Left lung (tissue), 4 donors: ENCODE measurements at regions not wholly inside any gene's neighbourhood (a gene's known extent, or its start where the extent isn't known, plus 50 kb on each side); places are given as distances from the start of the nearest gene placed in this dataset.
A peak's percentile ranks its signal among the peaks of the same experiment; 100 is the strongest.

ENCODE experiments used
- ATAC-seq: fragments of 200-7000 bp; cut with Tn5 transposase; one replicate; pipeline ENCODE4 v1.9.1; 2020; ENCODE audit warnings: moderate library complexity
- DNase-seq, 4 donors: peaks; one replicate each; pipeline ENCODE4 v3.0.0-alpha.2; 2013 to 2020
- H3K27ac ChIP-seq, 2 donors: fragments of 200-600 bp; sonication (generic) in 1 of 2; one replicate each; pipeline versions ENCODE4 v1.5.0 to v1.8.0; 2020 to 2021
- H3K27me3 ChIP-seq, 2 donors: fragments of 200-600 bp; sonication (generic) in 1 of 2; one replicate each; pipeline versions ENCODE4 v1.5.0 to v1.8.0; 2020 to 2021
- H3K36me3 ChIP-seq, 2 donors: fragments of 200-600 bp; sonication (generic) in 1 of 2; one replicate each; pipeline versions ENCODE4 v1.5.0 to v1.8.0; 2020 to 2021
- H3K4me1 ChIP-seq, 2 donors: fragments of 200-600 bp; one replicate each; pipeline ENCODE4 v1.8.0; 2021
- H3K4me3 ChIP-seq, 2 donors: fragments of 200-600 bp; sonication (generic) in 1 of 2; one replicate each; pipeline versions ENCODE4 v1.5.0 to v1.8.0; 2020 to 2021; ENCODE audit warnings: mild to moderate bottlenecking in 1 of 2
- H3K9me3 ChIP-seq, 2 donors: fragments of 200-600 bp; sonication (generic) in 1 of 2; one replicate each; pipeline versions ENCODE4 v1.5.0 to v1.8.0; 2020 to 2021
- intact Hi-C, 2 donors: fragments of 100-400 bp; cut with DNase I; formaldehyde crosslinking; loops; one replicate each; pipeline versions ENCODE4 v1.11.2 to v1.14.2; 2022
- TF ChIP-seq, protein P1 (sequence below), 2 donors: fragments of 200-600 bp; sonication (generic) in 1 of 2; IDR thresholded peaks; one replicate each; pipeline versions ENCODE4 v1.5.0 to v1.8.0; 2021; ENCODE audit warnings: antibody characterized with exemption in 2 of 2
- donor health status: DM: no; HTN: yes; CAD: no.
- donor health status: DM: no; HTN: no; CAD: no.

DNA sequence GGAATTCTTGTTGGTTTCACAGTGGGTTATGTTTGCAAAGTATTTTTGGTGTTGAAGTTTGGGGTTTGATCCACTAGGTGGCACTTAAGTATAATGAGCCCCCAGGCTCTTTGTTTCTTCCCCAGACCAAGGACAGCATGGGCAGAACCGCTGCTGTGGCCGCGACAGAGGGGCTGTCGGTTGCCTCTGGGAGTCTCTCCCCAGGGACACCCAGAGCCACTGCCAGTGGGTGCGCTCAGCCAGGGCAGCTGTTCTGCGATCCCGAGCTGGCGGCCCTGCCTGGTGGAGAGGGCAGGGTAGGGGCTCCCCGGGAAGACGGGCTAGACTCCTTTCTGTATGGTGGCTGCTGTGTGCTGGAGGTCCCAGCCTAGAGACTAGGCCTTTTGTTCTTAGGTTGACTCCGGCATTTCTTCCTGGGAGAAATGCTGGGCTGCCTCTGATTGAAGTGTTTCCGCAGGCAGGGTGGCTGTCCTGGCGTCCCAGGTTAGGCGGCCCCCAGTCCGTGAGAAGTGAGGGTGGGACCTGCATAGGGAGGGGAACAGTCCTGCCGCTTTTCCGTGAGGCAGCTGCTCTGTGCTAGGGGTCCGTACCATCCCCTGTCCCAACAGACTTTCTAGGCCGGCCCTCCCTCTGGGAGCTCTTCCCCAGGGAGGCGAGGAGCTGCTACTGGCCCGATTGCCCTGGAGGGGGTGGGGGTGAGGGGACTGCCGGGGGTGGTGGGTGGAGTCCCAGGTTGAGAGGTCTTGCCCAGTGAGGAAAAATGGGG is 253.1 kb upstream of the PELI2 start:
- no peak overlapping the region for H3K27ac ChIP-seq
- no peaks in the 10 kb centered on the region for H3K4me1 ChIP-seq
- no peak overlapping the region for H3K4me3 ChIP-seq
- ATAC-seq (no peak), DNase-seq (peak in 1 of 4 donors; percentile 72)
- TF ChIP-seq, protein P1, sequence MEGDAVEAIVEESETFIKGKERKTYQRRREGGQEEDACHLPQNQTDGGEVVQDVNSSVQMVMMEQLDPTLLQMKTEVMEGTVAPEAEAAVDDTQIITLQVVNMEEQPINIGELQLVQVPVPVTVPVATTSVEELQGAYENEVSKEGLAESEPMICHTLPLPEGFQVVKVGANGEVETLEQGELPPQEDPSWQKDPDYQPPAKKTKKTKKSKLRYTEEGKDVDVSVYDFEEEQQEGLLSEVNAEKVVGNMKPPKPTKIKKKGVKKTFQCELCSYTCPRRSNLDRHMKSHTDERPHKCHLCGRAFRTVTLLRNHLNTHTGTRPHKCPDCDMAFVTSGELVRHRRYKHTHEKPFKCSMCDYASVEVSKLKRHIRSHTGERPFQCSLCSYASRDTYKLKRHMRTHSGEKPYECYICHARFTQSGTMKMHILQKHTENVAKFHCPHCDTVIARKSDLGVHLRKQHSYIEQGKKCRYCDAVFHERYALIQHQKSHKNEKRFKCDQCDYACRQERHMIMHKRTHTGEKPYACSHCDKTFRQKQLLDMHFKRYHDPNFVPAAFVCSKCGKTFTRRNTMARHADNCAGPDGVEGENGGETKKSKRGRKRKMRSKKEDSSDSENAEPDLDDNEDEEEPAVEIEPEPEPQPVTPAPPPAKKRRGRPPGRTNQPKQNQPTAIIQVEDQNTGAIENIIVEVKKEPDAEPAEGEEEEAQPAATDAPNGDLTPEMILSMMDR (IDR thresholded peaks at IDR 0.05) = no peak
- no peaks in the 10 kb centered on the region for H3K36me3 ChIP-seq
- H3K27me3 ChIP-seq = no peaks in the 10 kb centered on the region
- intact Hi-C loops = no loop called here
- H3K9me3 ChIP-seq = peaks cover 0 to 33% of the 10 kb centered on the region in 2 donors

DNA sequence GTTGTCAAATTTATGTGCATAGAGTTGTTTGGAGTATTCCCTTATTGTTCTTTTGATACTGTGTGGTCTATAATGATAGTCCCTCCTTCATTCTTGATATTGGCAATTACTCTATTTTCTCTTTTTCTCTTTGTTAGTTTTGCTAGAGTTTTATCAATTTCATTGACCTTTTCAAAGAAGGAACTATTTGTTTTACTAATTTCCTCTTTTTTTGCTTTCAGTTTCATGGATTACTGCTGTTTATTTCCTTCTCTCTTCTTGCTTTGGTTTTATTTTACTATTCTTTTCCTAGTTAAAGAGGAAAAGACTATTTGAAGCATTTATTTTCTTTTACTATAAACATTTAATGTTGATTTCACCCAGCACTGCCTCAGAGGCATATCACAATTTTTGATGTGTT is 250.9 kb upstream of the PELI2 start:
- intact Hi-C loops = no loop called here

DNA sequence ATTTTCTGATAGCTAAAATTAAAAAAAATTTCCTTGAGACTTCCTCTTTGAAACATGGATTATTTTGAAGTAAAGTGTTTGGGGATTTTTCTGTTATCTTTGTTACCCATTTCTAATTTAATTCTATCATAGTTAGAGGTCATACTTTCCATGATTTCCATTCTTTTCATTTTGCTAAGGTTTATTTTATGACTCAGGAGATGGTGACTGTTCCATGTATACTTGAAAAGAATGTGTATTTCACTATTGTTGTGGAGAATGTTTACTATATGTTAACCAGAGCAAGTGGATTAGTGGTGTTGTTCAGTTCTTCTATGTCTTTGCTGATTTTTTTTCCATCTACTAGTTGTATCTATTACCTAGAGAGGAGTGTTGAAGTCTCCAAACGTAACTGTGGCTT is 250.5 kb upstream of the PELI2 start:
- intact Hi-C loops = no loop called here
- no peak for ATAC-seq

More for the DNA sequence above, 250.9 kb upstream of the PELI2 start:
- Histone ChIP-seq H3K4me3 (no peak overlapping the region), H3K36me3 (no peaks in the 10 kb centered on the region), H3K27me3 (no peaks in the 10 kb centered on the region), H3K27ac (no peak overlapping the region), H3K4me1 (no peaks in the 10 kb centered on the region), H3K9me3 (peaks cover 0 to 17% of the 10 kb centered on the region in 2 donors)
- DNase-seq = no peak
- TF ChIP-seq, protein P1 (IDR thresholded peaks at IDR 0.05) = no peak
- no peak for ATAC-seq

DNA sequence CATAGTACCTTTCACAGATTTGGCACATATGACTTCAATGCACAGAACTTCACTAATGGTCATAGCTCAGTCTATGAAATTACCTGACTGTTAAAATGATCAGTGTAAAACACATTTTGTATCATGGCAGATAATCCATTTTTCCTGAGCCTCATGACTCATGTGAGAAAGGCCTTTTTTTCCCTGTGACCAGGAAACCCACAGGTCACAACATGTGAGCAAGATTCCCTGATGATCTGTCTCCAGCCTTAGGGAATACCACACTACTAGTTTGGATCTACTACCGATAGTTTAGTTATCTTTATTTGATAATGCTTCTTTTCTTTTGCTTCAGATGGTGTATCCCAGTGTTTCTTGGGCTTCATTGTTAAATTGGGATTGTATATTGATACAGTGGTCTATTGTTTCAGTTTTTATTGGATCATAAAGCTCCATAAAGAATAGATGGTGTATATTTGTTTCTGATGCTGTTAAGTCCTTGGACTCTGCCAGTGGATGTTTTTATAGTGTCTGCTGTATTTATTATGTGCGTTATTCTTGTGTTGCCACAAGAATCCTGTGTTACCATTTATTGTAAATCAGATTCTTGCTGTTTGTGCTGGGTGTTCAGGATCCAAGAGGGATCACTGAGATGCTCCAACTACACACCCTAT is 248.7 kb upstream of the PELI2 start:
- intact Hi-C loops = no loop called here

More for the DNA sequence above, 250.5 kb upstream of the PELI2 start:
- Histone ChIP-seq H3K27me3 (no peaks in the 10 kb centered on the region), H3K4me3 (no peak overlapping the region), H3K9me3 (peaks cover 0 to 17% of the 10 kb centered on the region in 2 donors), H3K4me1 (no peaks in the 10 kb centered on the region), H3K36me3 (no peaks in the 10 kb centered on the region), H3K27ac (no peak overlapping the region)
- TF ChIP-seq, protein P1 (IDR thresholded peaks at IDR 0.05) = no peak
- no peak for DNase-seq

DNA sequence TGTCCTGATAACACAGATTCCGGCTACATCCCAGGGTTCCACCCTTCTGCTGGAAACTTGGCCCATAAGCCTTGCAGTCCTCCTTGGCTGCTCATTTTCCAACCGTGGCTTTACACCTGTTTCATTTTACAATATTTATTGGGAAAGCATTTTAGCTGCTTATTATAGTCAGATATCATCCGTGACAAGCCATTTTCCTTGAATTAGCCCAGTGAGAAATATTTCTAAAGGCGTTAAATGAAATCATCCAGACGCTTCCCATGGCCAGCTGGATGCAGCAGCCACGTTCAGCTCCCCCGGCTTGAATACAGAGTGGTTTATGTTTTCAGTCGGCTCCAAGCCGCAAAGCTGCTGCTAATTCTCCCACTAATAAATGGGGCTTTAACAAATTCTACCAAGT is 245.0 kb upstream of the PELI2 start:
- no peaks in the 10 kb centered on the region for H3K36me3 ChIP-seq
- no peak overlapping the region for H3K27ac ChIP-seq
- DNase-seq (peak in 1 of 4 donors; percentile 37), ATAC-seq (no peak)
- no peak overlapping the region for H3K4me3 ChIP-seq
- TF ChIP-seq, protein P1 (IDR thresholded peaks at IDR 0.05) = no peak
- H3K4me1 ChIP-seq = peaks cover 0 to 5% of the 10 kb centered on the region in 2 donors
- no peaks in the 10 kb centered on the region for H3K9me3 ChIP-seq
- no peaks in the 10 kb centered on the region for H3K27me3 ChIP-seq
- intact Hi-C loops = no loop called here

More for the DNA sequence above, 248.7 kb upstream of the PELI2 start:
- Histone ChIP-seq H3K36me3 (no peaks in the 10 kb centered on the region), H3K27me3 (no peaks in the 10 kb centered on the region), H3K9me3 (peaks cover 0 to 5% of the 10 kb centered on the region in 2 donors), H3K4me1 (no peaks in the 10 kb centered on the region), H3K27ac (no peak overlapping the region), H3K4me3 (no peak overlapping the region)
- ATAC-seq = no peak
- TF ChIP-seq, protein P1 (IDR thresholded peaks at IDR 0.05) = no peak
- DNase-seq = no peak
